OCI-LY3 (cell line): ENCODE measurements at regions not wholly inside any gene's neighbourhood (a gene's known extent, or its start where the extent isn't known, plus 50 kb on each side); places are given as distances from the start of the nearest gene placed in this dataset.

Source experiments
- H2AFZ ChIP-seq: fragments of 200-600, 300-600 bp; shearing (Covaris generic); 2 replicates; pipeline ENCODE4 v1.6.0; 2014; ENCODE audit warnings: antibody characterized with exemption, low read depth, low read length
- H3K27ac ChIP-seq: fragments of 200-600, 300-600 bp; sonication (generic); 2 replicates; pipeline ENCODE4 v1.5.1; 2014; ENCODE audit warnings: mild to moderate bottlenecking, low read length, moderate library complexity, mixed read lengths
- H3K27me3 ChIP-seq: fragments of 200-600, 300-600 bp; sonication (generic); 2 replicates; pipeline ENCODE4 v1.6.1; 2014; ENCODE audit warnings: low read depth, low read length, mixed read lengths
- H3K36me3 ChIP-seq: fragments of 200-600, 300-600 bp; sonication (generic); replicated peaks from 2 replicates; pipeline ENCODE3; 2014; ENCODE audit warnings: low read depth, low read length, mixed read lengths
- H3K4me1 ChIP-seq: fragments of 300-600, 200-600 bp; sonication (generic); 2 replicates; pipeline ENCODE4 v1.6.1; 2014; ENCODE audit warnings: low read length, mixed read lengths
- H3K4me2 ChIP-seq: fragments of 200-600, 300-600 bp; sonication (generic); 2 replicates; pipeline ENCODE4 v1.6.1; 2014; ENCODE audit warnings: low read length, mixed read lengths
- H3K4me3 ChIP-seq: fragments of 300-600, 200-600 bp; sonication (generic); 2 replicates; pipeline ENCODE4 v1.5.1; 2014; ENCODE audit warnings: antibody characterized with exemption, mild to moderate bottlenecking, low read length, moderate library complexity
- H3K79me2 ChIP-seq: fragments of 300-600, 200-600 bp; shearing (Covaris generic); 2 replicates; pipeline ENCODE4 v1.6.1; 2014; ENCODE audit warnings: mild to moderate bottlenecking, low read length, mixed read lengths
- H3K9ac ChIP-seq: fragments of 300-600, 200-600 bp; shearing (Covaris generic); 2 replicates; pipeline ENCODE4 v1.6.0; 2014; ENCODE audit warnings: mild to moderate bottlenecking, low read length, moderate library complexity
- H3K9me3 ChIP-seq: fragments of 200-600, 300-600 bp; shearing (Covaris generic); 2 replicates; pipeline ENCODE4 v1.6.1; 2014; ENCODE audit warnings: low read length, mixed read lengths; ENCODE audit not compliant: insufficient read depth
- H4K20me1 ChIP-seq: fragments of 200-600, 300-600 bp; sonication (generic); 2 replicates; pipeline ENCODE4 v1.6.1; 2016; ENCODE audit warnings: low read length, mixed read lengths; ENCODE audit not compliant: insufficient read depth
- CTCF ChIP-seq: fragments of 200-600, 300-600 bp; sonication (generic); IDR thresholded peaks from 2 replicates; pipeline ENCODE4 v1.5.1; 2014; ENCODE audit warnings: antibody characterized with exemption, low read length, low read depth
- EZH2phosphoT487 ChIP-seq: fragments of 200-600 bp; shearing (Covaris generic); IDR thresholded peaks from 2 replicates; pipeline ENCODE4 v1.6.1; 2018; ENCODE audit warnings: antibody characterized with exemption, mixed run types, low read depth

GRCh38 chr22:49297871-49298721 lies 529.6 kb downstream of the BRD1 start:
- H3K4me2 ChIP-seq = no peak overlapping the region
- no peaks in the 10 kb centered on the region for H3K9me3 ChIP-seq
- H4K20me1 ChIP-seq = no peaks in the 10 kb centered on the region
- H3K4me3 ChIP-seq = no peak overlapping the region
- H3K9ac ChIP-seq = no peak overlapping the region
- no peaks in the 10 kb centered on the region for H3K79me2 ChIP-seq
- H3K4me1 ChIP-seq = no peaks in the 10 kb centered on the region
- no peak overlapping the region for H2AFZ ChIP-seq
- no peaks in the 10 kb centered on the region for H3K36me3 ChIP-seq
- TF ChIP-seq CTCF (no peak), EZH2phosphoT487 (no peak)
- no peaks in the 10 kb centered on the region for H3K27me3 ChIP-seq
- H3K27ac ChIP-seq = no peak overlapping the region

GRCh38 chr22:49297286-49297870 lies 530.3 kb downstream of the BRD1 start:
- Histone ChIP-seq H2AFZ (no peak overlapping the region), H3K27me3 (no peaks in the 10 kb centered on the region), H3K36me3 (no peaks in the 10 kb centered on the region), H3K79me2 (no peaks in the 10 kb centered on the region), H3K9me3 (no peaks in the 10 kb centered on the region), H3K27ac (no peak overlapping the region), H3K4me3 (no peak overlapping the region), H3K4me2 (no peak overlapping the region), H3K9ac (no peak overlapping the region), H3K4me1 (no peaks in the 10 kb centered on the region), H4K20me1 (no peaks in the 10 kb centered on the region)
- TF ChIP-seq EZH2phosphoT487 = no peak
- no peak for TF ChIP-seq CTCF

- H3K9ac ChIP-seq = no peak overlapping the region
- no peaks in the 10 kb centered on the region for H3K27me3 ChIP-seq
- no peak overlapping the region for H3K27ac ChIP-seq
- no peaks in the 10 kb centered on the region for H3K79me2 ChIP-seq
- H3K9me3 ChIP-seq = no peaks in the 10 kb centered on the region
- H3K4me1 ChIP-seq = no peaks in the 10 kb centered on the region
- H3K4me3 ChIP-seq = no peak overlapping the region
- no peaks in the 10 kb centered on the region for H4K20me1 ChIP-seq
- TF ChIP-seq EZH2phosphoT487 (no peak), CTCF (no peak)
- H3K36me3 ChIP-seq = no peaks in the 10 kb centered on the region
- no peak overlapping the region for H3K4me2 ChIP-seq
- no peak overlapping the region for H2AFZ ChIP-seq
Observed at GRCh38 chr22:49296561-49296960, 531.1 kb downstream of the BRD1 start.

GRCh38 chr22:49295851-49296560 lies 531.7 kb downstream of the BRD1 start:
- no peaks in the 10 kb centered on the region for H3K9me3 ChIP-seq
- no peak for TF ChIP-seq CTCF
- TF ChIP-seq EZH2phosphoT487 = no peak
- no peaks in the 10 kb centered on the region for H3K36me3 ChIP-seq
- H3K27me3 ChIP-seq = no peaks in the 10 kb centered on the region
- H3K9ac ChIP-seq = no peak overlapping the region
- no peak overlapping the region for H3K4me3 ChIP-seq
- no peaks in the 10 kb centered on the region for H3K4me1 ChIP-seq
- no peaks in the 10 kb centered on the region for H4K20me1 ChIP-seq
- H2AFZ ChIP-seq = no peak overlapping the region
- no peak overlapping the region for H3K4me2 ChIP-seq
- H3K79me2 ChIP-seq = no peaks in the 10 kb centered on the region
- no peak overlapping the region for H3K27ac ChIP-seq
